CD8-positive, alpha-beta memory T cell (primary cell): ENCODE measurements at regions not wholly inside any gene's neighbourhood (a gene's known extent, or its start where the extent isn't known, plus 50 kb on each side); places are given as distances from the start of the nearest gene placed in this dataset.

ENCODE experiments used
- CTCF ChIA-PET: fragments of 350-600 bp; sonication (Branson Sonifier 250); formaldehyde crosslinking; loops from one replicate; lab custom pipeline; 2021; ENCODE audit warnings: antibody characterized with exemption; lab: Charles Lee
- POLR2A ChIA-PET: fragments of 350-600 bp; sonication (Branson Sonifier 250); formaldehyde crosslinking; loops from one replicate; lab custom pipeline; 2021; ENCODE audit warnings: antibody characterized with exemption; lab: Charles Lee
- DNase-seq, 5 donors: peaks; one replicate each; pipeline versions ENCODE4 v3.0.0 to v3.0.0-alpha.2; 2020 to 2022; ENCODE audit warnings: mixed read lengths in 1 of 5
- H3K27ac ChIP-seq: one replicate; pipeline ENCODE4 v1.7.0; 2013; ENCODE audit warnings: low read depth, mild to moderate bottlenecking, low read length, moderate library complexity
- H3K27me3 ChIP-seq: 2 replicates; pipeline ENCODE4 v1.7.0; 2013; ENCODE audit warnings: low read length, mild to moderate bottlenecking; ENCODE audit not compliant: insufficient read depth, poor library complexity, severe bottlenecking
- H3K36me3 ChIP-seq: 2 replicates; pipeline ENCODE4 v1.7.0; 2013; ENCODE audit warnings: mild to moderate bottlenecking, low read length, moderate library complexity; ENCODE audit not compliant: insufficient read depth
- H3K4me1 ChIP-seq: 2 replicates; pipeline ENCODE4 v1.7.0; 2013; ENCODE audit warnings: mild to moderate bottlenecking, low read length, moderate library complexity; ENCODE audit not compliant: insufficient read depth
- H3K4me3 ChIP-seq: 2 replicates; pipeline ENCODE4 v1.7.0; 2013; ENCODE audit warnings: mild to moderate bottlenecking, low read length
- H3K9me3 ChIP-seq: 2 replicates; pipeline ENCODE4 v1.7.0; 2013; ENCODE audit warnings: mild to moderate bottlenecking, low read length
- H3K27ac Mint-ChIP-seq, 8 donors: one replicate each; pipeline ENCODE4 v1.8.0; 2020 to 2021; ENCODE audit warnings: mixed read lengths in 8 of 8, mild to moderate bottlenecking in 6 of 8, inconsistent platforms in 3 of 8, moderate library complexity in 3 of 8
- H3K27me3 Mint-ChIP-seq, 2 donors: one replicate each; pipeline ENCODE4 v1.8.0; 2020 to 2021; ENCODE audit warnings: mixed read lengths in 2 of 2, mild to moderate bottlenecking in 1 of 2, moderate library complexity in 1 of 2
- H3K36me3 Mint-ChIP-seq, 3 donors: one replicate each; pipeline ENCODE4 v1.8.0; 2020 to 2021; ENCODE audit warnings: mixed read lengths in 3 of 3, inconsistent platforms in 1 of 3, mild to moderate bottlenecking in 1 of 3
- H3K4me1 Mint-ChIP-seq, 3 donors: one replicate each; pipeline ENCODE4 v1.8.0; 2020 to 2021; ENCODE audit warnings: mixed read lengths in 3 of 3, inconsistent platforms in 1 of 3, mild to moderate bottlenecking in 1 of 3
- H3K4me3 Mint-ChIP-seq, 7 donors: one replicate each; pipeline ENCODE4 v1.8.0; 2020 to 2021; ENCODE audit warnings: mixed read lengths in 7 of 7, mild to moderate bottlenecking in 6 of 7, moderate library complexity in 4 of 7, inconsistent platforms in 2 of 7
- H3K9me3 Mint-ChIP-seq, 5 donors: one replicate each; pipeline ENCODE4 v1.8.0; 2020 to 2022; ENCODE audit warnings: mixed read lengths in 5 of 5, mild to moderate bottlenecking in 3 of 5, moderate library complexity in 2 of 5, inconsistent platforms in 1 of 5

DNA sequence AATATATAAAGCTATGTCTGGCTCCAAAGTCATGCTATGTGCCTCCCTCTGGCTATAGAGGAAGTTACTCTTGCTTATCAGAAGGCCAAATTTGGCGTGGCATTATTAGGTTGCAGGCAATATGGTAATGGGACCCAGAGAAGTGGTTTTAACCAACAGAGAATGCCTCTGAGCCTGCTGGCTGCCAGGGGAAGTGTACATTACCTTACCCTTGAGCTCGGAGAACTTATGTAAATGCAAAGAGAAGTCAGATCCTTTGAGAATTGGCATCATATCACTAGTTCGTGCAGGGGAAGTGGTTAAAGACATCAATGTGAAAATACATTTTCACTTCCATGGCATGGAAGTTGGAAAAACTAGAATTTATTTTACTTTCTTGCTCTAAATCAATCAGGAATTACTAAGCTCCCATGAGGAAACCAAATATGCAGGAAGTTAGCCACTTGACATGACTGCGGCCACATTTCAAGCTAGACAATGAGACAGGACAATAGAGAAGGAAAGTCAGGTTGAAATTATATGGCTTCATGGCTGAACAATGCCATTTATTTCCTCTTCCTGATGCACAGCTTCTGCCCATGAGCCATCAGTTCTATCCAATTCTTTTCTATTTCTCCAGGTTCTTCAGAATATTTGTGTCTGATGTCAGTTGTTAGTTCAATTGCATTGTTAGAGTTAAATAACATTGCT, 134.0 kb upstream of the PHACTR1 start:
- Mint-ChIP-seq H3K36me3 (no peaks in the 10 kb centered on the region), H3K9me3 (peaks cover 0 to 3% (median 0%) of the 10 kb centered on the region in 5 donors), H3K27me3 (peaks cover 1 to 4% of the 10 kb centered on the region in 2 donors), H3K27ac (no peak overlapping the region), H3K4me3 (no peak overlapping the region), H3K4me1 (no peaks in the 10 kb centered on the region)
- no peak overlapping the region for H3K4me3 ChIP-seq
- POLR2A ChIA-PET, result no interaction called here
- no peak overlapping the region for H3K27ac ChIP-seq
- H3K27me3 ChIP-seq, result no peaks in the 10 kb centered on the region
- H3K36me3 ChIP-seq, result no peaks in the 10 kb centered on the region
- H3K4me1 ChIP-seq, result no peaks in the 10 kb centered on the region
- CTCF ChIA-PET, result no interaction called here
- no peak for DNase-seq
- H3K9me3 ChIP-seq, result no peaks in the 10 kb centered on the region

DNA sequence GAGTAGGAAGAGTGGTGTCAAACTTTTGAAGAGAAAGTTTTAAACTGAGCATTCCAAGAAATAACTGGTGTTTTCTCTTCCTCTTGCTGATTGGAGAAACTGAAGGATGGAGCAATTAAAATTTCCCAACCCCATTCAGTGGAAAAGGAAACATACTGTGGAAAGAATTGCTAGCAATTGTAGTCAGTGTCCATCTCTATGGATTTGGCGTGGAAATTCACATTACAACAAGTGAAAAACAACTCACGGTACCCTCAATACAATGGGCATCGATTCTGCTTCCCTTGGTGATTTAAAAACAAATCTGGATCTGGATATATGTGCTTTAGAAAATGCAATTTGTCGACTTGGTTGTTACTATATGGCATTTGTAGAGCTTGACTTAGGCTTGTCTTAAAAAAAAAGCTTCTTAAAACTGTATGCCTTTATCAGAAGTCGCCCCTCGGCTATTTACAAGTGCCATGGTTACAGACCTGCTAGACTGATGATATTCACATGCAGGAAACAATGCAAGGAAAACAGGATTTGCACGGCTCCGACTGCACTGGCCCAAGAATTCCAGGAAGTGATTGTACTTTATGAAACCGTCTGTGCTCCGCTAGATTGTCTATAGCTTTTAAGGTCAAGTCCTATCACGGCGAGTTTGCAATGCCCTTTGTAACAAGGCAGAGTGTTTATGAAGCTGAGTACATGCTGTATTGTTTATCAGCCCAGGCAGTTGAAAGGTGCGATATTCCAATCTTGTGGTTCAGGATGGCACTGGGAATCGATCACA, 131.7 kb upstream of the PHACTR1 start:
- Mint-ChIP-seq H3K4me1 (no peaks in the 10 kb centered on the region), H3K27me3 (peaks cover 1 to 4% of the 10 kb centered on the region in 2 donors), H3K36me3 (no peaks in the 10 kb centered on the region), H3K9me3 (peaks cover 0 to 3% (median 0%) of the 10 kb centered on the region in 5 donors), H3K4me3 (no peak overlapping the region), H3K27ac (no peak overlapping the region)
- CTCF ChIA-PET, result no interaction called here
- no peak for DNase-seq
- no peaks in the 10 kb centered on the region for H3K36me3 ChIP-seq
- POLR2A ChIA-PET, result no interaction called here
- H3K4me1 ChIP-seq, result no peaks in the 10 kb centered on the region
- H3K9me3 ChIP-seq, result no peaks in the 10 kb centered on the region
- no peaks in the 10 kb centered on the region for H3K27me3 ChIP-seq
- no peak overlapping the region for H3K4me3 ChIP-seq
- H3K27ac ChIP-seq, result no peak overlapping the region

DNA sequence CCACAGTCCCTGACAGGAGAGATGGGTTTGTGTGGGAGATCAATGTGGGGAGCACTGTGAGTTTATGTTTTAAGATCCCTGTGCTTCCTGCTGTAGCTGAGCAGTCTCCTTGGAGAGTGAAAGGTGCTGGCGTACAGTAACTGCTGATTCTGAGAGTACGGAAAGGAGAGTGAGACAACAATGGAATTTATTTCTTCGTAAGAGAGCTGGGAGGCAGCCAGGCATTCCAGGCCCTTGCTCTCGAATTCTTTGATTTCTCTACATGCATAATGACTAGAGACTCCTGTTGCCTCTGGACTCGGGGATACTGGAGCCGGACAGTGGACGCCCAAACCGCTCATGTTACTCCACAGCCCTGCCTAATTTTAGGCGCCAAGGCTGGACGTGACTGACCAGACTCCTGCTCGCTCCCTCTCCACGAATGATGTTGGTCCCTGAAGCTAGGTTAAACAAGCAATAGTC, 131.0 kb upstream of the PHACTR1 start:
- Histone ChIP-seq H3K4me3 (no peak overlapping the region), H3K4me1 (no peaks in the 10 kb centered on the region), H3K27me3 (no peaks in the 10 kb centered on the region), H3K27ac (no peak overlapping the region), H3K36me3 (no peaks in the 10 kb centered on the region), H3K9me3 (no peaks in the 10 kb centered on the region)
- Mint-ChIP-seq H3K9me3 (peaks cover 0 to 3% (median 0%) of the 10 kb centered on the region in 5 donors), H3K36me3 (no peaks in the 10 kb centered on the region), H3K4me3 (no peak overlapping the region), H3K4me1 (no peaks in the 10 kb centered on the region), H3K27ac (peak overlapping the region in 1 of 8 donors; percentile 86), H3K27me3 (peaks cover 1 to 4% of the 10 kb centered on the region in 2 donors)
- DNase-seq, result no peak
- POLR2A ChIA-PET, result no interaction called here
- CTCF ChIA-PET, result no interaction called here

- no peak overlapping the region for H3K4me3 ChIP-seq
- H3K9me3 ChIP-seq, result no peaks in the 10 kb centered on the region
- no peaks in the 10 kb centered on the region for H3K36me3 ChIP-seq
- no peak overlapping the region for H3K27ac Mint-ChIP-seq
- H3K4me3 Mint-ChIP-seq, result no peak overlapping the region
- no peaks in the 10 kb centered on the region for H3K4me1 ChIP-seq
- H3K9me3 Mint-ChIP-seq, result peaks cover 0 to 3% (median 0%) of the 10 kb centered on the region in 5 donors
- no peaks in the 10 kb centered on the region for H3K36me3 Mint-ChIP-seq
- POLR2A ChIA-PET, result no interaction called here
- no peak for DNase-seq
- no peak overlapping the region for H3K27ac ChIP-seq
- peaks cover 1 to 4% of the 10 kb centered on the region in 2 donors for H3K27me3 Mint-ChIP-seq
- CTCF ChIA-PET, result no interaction called here
- no peaks in the 10 kb centered on the region for H3K4me1 Mint-ChIP-seq
- H3K27me3 ChIP-seq, result no peaks in the 10 kb centered on the region
Measured at GRCh38 chr6:12586721-12587480, 129.7 kb upstream of the PHACTR1 start.

DNA sequence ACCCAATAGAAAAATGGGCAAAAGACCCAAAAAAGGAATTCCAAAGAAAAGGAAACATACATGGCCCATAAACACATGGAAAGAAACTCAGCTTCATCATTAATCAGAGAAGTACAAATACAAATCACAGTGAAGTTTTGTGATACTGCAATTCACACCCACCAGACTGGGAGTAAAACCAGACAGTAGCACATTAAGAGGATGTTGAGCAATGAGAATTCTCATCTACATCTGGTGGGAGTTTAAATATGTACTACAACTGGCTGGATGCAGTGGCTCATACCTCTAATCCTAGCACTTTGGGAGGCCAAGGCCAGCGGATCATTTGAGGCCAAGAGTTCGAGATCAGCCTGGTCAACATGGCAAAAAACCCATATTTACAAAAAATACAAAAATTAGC, 125.7 kb upstream of the PHACTR1 start:
- Mint-ChIP-seq H3K36me3 (no peaks in the 10 kb centered on the region), H3K27ac (no peak overlapping the region), H3K4me3 (no peak overlapping the region), H3K4me1 (no peaks in the 10 kb centered on the region), H3K27me3 (peaks cover 0 to 4% of the 10 kb centered on the region in 2 donors), H3K9me3 (peaks cover 0 to under 1% (median 0%) of the 10 kb centered on the region in 5 donors)
- H3K4me3 ChIP-seq, result no peak overlapping the region
- CTCF ChIA-PET, result no interaction called here
- no peaks in the 10 kb centered on the region for H3K36me3 ChIP-seq
- no peaks in the 10 kb centered on the region for H3K4me1 ChIP-seq
- no peak for DNase-seq
- no peaks in the 10 kb centered on the region for H3K27me3 ChIP-seq
- H3K27ac ChIP-seq, result no peak overlapping the region
- H3K9me3 ChIP-seq, result no peaks in the 10 kb centered on the region
- POLR2A ChIA-PET, result no interaction called here

GRCh38 chr6:12592634-12593033, 123.9 kb upstream of the PHACTR1 start:
- Histone ChIP-seq H3K27ac (no peak overlapping the region), H3K4me3 (no peak overlapping the region), H3K27me3 (no peaks in the 10 kb centered on the region), H3K4me1 (no peaks in the 10 kb centered on the region), H3K36me3 (no peaks in the 10 kb centered on the region), H3K9me3 (no peaks in the 10 kb centered on the region)
- Mint-ChIP-seq H3K27ac (no peak overlapping the region), H3K27me3 (no peaks in the 10 kb centered on the region), H3K9me3 (no peaks in the 10 kb centered on the region), H3K4me1 (no peaks in the 10 kb centered on the region), H3K36me3 (no peaks in the 10 kb centered on the region), H3K4me3 (no peak overlapping the region)
- POLR2A ChIA-PET, result no interaction called here
- no peak for DNase-seq
- CTCF ChIA-PET, result no interaction called here

DNA sequence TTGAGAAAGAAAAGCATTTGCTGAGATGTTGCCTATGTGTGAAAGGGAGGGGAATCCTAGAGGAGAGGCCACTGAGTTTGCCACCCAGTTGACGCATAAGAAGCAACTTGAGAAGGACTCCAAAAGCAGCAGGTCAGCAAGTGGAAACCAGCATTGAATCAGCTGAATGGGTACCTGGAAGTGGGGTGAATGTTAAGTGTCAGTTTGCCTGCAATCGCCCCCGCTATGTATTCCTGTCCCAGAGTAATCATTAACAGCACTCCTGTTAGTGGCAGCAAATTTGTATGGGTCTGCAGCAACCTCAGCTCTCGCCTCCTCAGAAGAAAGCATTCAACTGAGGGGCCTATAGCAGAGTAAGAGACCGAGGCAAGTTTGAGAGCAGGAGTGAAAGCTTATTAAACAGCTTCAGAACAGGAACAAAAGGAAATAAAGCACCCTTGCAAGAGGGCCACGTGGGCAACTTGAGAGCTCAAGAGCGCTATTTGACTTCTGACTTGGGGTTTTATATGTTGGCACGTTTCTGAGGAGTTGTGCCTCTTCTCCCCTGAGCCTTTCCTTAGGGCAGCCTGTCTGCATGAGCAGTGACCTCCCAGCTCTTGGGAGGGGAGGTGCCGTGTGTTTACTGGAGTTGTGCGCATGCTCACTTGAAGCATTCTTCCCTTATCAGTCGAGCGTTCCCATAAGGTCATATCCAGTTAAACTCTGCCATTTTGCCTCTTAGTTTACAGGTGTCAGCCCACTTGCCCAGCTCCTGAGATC, 122.6 kb upstream of the PHACTR1 start:
- Mint-ChIP-seq H3K27me3 (no peaks in the 10 kb centered on the region), H3K4me3 (no peak overlapping the region), H3K36me3 (no peaks in the 10 kb centered on the region), H3K4me1 (no peaks in the 10 kb centered on the region), H3K27ac (no peak overlapping the region), H3K9me3 (no peaks in the 10 kb centered on the region)
- DNase-seq, result no peak
- ChIA-PET CTCF (no interaction called here), POLR2A (no interaction called here)
- H3K27me3 ChIP-seq, result no peaks in the 10 kb centered on the region
- no peak overlapping the region for H3K27ac ChIP-seq
- H3K9me3 ChIP-seq, result no peaks in the 10 kb centered on the region
- no peak overlapping the region for H3K4me3 ChIP-seq
- no peaks in the 10 kb centered on the region for H3K36me3 ChIP-seq
- no peaks in the 10 kb centered on the region for H3K4me1 ChIP-seq
